ENCODE measurements at regions not wholly inside any gene's neighbourhood (a gene's known extent, or its start where the extent isn't known, plus 50 kb on each side); places are given as distances from the start of the nearest gene placed in this dataset.

DNA sequence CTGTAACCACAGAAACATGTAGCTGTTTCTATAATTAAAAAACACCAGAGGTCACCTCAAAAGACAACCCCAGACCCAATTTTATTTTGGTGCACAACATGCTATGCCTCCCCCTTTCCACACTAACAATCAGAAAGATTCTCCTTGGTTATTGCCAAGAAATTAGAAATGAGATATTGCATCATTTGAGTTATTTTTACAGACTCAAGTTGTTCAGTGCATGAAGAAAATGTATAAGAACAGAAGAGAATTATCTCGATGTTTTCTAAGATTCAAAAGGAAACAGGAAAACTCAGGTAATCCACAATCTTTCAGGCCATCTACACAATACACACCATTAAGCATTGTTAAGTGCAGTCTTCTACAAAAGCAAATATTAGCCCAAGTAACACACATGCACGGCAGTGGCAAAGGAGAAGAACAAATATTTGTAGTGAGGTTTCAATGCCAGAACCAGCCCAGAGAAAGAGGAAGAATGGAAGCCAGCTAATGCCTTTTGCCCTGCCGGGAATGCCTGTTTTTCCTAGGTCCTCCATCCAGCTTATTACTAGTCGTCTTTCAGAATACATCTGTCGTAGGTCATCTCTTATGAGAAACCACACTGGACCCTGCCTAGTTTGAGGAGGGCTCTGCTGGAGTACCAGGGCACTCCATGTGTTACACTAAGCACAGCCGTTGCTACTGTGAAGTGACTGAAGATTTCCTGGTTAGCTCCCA lies 67.6 kb upstream of the C1GALT1 start:
- TF ChIP-seq POLR2A (IDR thresholded peaks at IDR 0.05) (no peak), EP300 (IDR thresholded peaks at IDR 0.05) (no peak)
- TF ChIP-seq, protein P1, sequence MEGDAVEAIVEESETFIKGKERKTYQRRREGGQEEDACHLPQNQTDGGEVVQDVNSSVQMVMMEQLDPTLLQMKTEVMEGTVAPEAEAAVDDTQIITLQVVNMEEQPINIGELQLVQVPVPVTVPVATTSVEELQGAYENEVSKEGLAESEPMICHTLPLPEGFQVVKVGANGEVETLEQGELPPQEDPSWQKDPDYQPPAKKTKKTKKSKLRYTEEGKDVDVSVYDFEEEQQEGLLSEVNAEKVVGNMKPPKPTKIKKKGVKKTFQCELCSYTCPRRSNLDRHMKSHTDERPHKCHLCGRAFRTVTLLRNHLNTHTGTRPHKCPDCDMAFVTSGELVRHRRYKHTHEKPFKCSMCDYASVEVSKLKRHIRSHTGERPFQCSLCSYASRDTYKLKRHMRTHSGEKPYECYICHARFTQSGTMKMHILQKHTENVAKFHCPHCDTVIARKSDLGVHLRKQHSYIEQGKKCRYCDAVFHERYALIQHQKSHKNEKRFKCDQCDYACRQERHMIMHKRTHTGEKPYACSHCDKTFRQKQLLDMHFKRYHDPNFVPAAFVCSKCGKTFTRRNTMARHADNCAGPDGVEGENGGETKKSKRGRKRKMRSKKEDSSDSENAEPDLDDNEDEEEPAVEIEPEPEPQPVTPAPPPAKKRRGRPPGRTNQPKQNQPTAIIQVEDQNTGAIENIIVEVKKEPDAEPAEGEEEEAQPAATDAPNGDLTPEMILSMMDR (IDR thresholded peaks at IDR 0.05), result no peak

All from gastroesophageal sphincter (tissue), 3 donors.